Fibroblast of the aortic adventitia (primary cell): ENCODE measurements at regions not wholly inside any gene's neighbourhood (a gene's known extent, or its start where the extent isn't known, plus 50 kb on each side); places are given as distances from the start of the nearest gene placed in this dataset.

ENCODE experiments used
- DNase-seq: peaks from one replicate; pipeline ENCODE4 v3.0.0-alpha.2; 2010; ENCODE audit warnings: low read depth
- H3K4me3 ChIP-seq: 2 replicates; pipeline ENCODE4 v1.5.1; 2011; ENCODE audit warnings: low read depth, mild to moderate bottlenecking, control low read depth, low read length, moderate library complexity
- TF ChIP-seq, protein P1 (sequence below): IDR thresholded peaks from 2 replicates; pipeline ENCODE4 v1.5.1; 2011; ENCODE audit warnings: mild to moderate bottlenecking, low read length, control low read depth, inconsistent platforms; ENCODE audit not compliant: insufficient read depth

DNA sequence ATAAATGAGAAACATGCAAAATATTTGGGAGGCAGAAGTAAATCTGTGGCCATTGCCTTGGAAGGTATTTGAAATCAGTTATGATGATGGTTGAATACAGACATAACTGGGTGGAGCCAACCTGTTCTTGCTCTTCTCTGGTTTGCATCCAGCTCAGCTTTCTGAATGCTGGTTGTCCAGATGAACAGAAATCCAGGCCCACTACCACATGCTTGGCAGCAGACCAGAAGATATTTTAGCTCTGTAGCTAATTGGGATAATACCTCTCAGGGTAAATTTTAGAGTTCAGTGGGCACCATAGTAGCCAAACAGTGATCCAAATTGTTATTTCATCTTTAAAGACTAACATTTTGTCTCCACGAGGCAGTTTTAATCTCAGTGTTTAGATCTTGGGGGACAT is 308.3 kb downstream of the RAB38 start:
- DNase-seq: no peak
- TF ChIP-seq, protein P1, sequence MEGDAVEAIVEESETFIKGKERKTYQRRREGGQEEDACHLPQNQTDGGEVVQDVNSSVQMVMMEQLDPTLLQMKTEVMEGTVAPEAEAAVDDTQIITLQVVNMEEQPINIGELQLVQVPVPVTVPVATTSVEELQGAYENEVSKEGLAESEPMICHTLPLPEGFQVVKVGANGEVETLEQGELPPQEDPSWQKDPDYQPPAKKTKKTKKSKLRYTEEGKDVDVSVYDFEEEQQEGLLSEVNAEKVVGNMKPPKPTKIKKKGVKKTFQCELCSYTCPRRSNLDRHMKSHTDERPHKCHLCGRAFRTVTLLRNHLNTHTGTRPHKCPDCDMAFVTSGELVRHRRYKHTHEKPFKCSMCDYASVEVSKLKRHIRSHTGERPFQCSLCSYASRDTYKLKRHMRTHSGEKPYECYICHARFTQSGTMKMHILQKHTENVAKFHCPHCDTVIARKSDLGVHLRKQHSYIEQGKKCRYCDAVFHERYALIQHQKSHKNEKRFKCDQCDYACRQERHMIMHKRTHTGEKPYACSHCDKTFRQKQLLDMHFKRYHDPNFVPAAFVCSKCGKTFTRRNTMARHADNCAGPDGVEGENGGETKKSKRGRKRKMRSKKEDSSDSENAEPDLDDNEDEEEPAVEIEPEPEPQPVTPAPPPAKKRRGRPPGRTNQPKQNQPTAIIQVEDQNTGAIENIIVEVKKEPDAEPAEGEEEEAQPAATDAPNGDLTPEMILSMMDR: no peak
- no peak overlapping the region for H3K4me3 ChIP-seq

DNA sequence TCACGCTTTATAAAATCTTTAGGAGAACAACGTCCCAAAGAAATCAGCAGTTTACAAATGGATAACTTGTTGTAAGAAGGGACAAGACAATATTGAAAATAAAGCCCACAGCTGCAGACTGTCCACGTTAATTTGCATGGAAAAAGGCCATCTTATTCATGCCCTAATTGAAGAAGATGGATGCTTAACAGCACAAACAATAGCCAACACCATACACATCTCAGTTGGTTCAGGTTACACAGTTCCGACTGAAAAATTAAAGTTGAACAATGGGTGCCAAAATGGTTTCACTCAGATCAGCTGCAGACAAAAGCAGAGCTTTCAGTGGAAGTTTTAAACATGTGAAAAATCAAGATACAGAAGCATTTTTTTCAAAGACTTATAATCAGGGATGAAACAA is 314.2 kb downstream of the RAB38 start:
- H3K4me3 ChIP-seq: no peak overlapping the region
- TF ChIP-seq, protein P1: no peak
- DNase-seq: no peak

DNA sequence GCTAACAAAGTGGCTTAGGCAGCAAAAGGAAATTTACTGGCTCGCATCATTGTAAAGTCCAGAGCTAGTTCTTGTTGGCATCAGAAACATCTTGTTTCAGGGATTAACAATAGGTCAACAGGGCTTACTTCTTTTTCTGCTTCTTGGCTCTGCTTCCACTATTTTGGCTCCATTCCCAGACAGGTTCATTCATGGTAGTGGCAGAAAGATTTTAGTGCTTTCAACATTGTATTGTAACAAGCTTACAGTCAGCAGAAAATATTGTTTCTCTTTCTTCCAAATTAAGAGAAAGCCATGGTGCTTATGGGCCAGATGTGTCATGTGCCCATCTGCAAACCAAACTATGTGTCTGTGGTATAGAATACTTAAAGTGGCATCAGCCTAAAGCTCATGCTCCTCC is 315.6 kb downstream of the RAB38 start:
- H3K4me3 ChIP-seq: no peak overlapping the region
- TF ChIP-seq, protein P1: no peak
- DNase-seq: peak; percentile 1

DNA sequence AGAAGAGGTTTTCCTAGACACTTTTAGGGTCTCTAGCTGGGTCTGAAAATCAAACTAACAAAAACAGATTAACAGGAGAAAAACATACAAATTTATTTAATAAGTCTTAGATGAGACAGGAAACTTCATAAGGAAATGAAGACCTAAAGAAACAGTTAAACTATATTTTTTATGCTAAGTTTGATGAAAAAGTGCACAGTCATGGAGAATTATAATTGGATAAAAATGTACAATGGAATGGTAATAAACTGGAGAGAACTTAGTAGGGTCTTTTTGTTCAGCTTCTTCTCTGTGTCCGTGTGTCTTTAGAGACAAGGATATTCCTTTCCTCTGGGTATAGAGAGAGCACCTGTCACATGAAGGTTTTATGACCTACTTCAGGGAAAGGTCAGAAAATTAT is 323.4 kb downstream of the RAB38 start:
- TF ChIP-seq, protein P1: no peak
- H3K4me3 ChIP-seq: no peak overlapping the region
- no peak for DNase-seq

DNA sequence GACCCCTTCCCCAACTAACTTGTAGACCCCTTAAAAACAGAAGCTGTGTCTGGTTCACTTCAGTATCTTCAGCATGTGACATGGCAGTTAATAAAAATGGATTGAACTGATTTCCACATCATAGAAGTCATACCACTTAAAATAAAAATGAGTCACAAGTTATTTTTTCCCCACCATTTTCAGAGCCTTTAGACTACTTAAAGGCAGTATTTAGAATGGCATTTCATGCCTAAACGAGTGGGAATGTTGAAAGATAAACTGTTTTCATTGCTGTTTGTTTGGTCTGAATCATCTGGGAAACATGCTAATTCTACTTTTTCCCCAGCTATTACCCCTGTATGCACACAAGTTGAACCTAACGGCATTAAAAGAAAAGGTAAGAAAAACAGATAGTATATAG is 324.0 kb downstream of the RAB38 start:
- DNase-seq: peak; percentile 1
- TF ChIP-seq, protein P1: no peak

DNA sequence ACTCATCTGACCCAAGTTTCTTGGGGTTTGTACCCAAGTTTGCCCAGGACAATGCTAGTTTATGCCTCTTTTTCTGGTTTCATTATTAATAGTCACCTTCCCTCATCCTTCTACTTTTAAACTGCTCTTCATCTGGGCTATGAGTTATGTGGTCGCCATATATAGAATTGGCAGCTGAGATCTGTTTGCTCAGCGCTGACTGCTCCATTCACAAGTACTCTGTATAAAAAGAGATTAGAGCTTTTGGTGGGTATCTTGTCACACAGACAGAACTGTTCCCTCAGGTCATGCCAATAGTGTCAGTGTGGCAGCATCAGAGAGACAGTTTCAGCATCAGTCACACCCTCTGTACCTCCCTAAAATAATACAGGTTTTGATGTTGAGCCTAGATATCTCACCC is 326.0 kb downstream of the RAB38 start:
- TF ChIP-seq, protein P1: no peak
- no peak for DNase-seq
- no peak overlapping the region for H3K4me3 ChIP-seq

More for the DNA sequence above, 324.0 kb downstream of the RAB38 start:
- no peak overlapping the region for H3K4me3 ChIP-seq

DNA sequence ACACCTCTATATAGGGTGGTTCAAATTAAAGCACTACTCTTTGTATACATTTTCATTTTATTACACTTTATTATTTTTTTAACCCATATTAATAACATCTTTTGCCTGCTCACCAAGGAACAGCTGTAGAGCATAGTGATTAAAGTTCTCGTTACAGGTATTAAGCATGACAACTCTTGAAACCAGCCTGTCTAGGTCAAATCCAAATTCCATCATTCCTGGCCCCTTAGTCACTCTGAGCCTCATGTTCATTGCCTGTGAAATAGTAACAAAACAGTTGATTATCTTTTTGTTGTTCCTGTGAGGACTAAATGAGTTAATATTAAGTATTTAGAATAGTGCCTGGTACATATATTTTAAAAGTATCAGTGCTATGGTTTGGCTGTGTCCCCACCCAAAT is 334.5 kb downstream of the RAB38 start:
- TF ChIP-seq, protein P1: no peak
- DNase-seq: no peak
- no peak overlapping the region for H3K4me3 ChIP-seq
